ENCODE measurements at regions not wholly inside any gene's neighbourhood (a gene's known extent, or its start where the extent isn't known, plus 50 kb on each side); places are given as distances from the start of the nearest gene placed in this dataset.

GRCh38 chr9:87093777-87094176, 146.5 kb upstream of the GAS1 start:
- TF ChIP-seq CTCF (conservative IDR thresholded peaks at IDR 0.05) = no peak

DNA sequence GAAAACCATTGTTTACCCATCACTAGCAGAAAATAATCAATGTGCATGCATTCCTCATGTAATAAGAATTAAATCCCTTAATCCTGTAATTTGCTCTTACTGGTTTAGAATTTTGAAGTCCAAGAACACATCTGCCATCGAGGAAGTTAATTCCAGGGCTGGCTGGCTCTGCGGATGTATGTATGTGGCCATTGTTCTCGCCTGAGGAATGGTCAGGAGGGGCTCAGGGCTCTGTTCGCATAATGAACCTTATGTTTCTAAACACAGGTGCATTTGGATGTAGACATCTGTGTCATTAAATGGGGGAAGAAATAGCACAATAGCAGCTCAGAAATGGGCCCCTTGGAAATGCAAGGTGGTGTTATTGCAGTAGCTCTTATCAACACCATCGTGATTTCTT, 148.6 kb upstream of the GAS1 start:
- no peak for TF ChIP-seq CTCF (conservative IDR thresholded peaks at IDR 0.05)
- H3K27ac ChIP-seq = no peak overlapping the region

More at GRCh38 chr9:87093777-87094176, 146.5 kb upstream of the GAS1 start:
- no peak overlapping the region for H3K27ac ChIP-seq

GRCh38 chr9:87096506-87096905, 149.2 kb upstream of the GAS1 start:
- no peak overlapping the region for H3K27ac ChIP-seq
- no peak for TF ChIP-seq CTCF (conservative IDR thresholded peaks at IDR 0.05)

- H3K27ac ChIP-seq = no peak overlapping the region
- no peak for TF ChIP-seq CTCF (conservative IDR thresholded peaks at IDR 0.05)
Measured at GRCh38 chr9:87097238-87097637, 149.9 kb upstream of the GAS1 start.

DNA sequence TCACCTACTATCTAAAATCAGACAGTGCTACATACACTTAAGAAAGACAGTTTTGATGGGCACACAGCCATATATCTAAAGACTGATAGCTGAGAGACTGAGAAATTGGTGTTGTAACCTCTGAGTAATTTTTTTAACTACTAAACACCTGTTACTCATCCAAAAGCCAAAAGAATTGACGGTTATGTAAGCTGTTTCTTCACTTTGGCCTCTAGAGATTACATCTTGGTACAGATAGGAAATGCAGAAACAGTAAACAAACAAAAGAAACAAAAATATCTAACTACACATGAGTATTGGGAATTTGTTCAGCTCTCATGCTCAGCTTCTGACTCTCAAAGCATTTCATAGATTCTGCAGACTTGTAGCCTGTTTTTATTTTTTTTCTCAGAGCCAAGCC, 152.1 kb upstream of the GAS1 start:
- no peak for TF ChIP-seq CTCF (conservative IDR thresholded peaks at IDR 0.05)
- no peak overlapping the region for H3K27ac ChIP-seq

- no peak overlapping the region for H3K27ac ChIP-seq
- no peak for TF ChIP-seq CTCF (conservative IDR thresholded peaks at IDR 0.05)
Measured at GRCh38 chr9:87100001-87100400, 152.7 kb upstream of the GAS1 start.

- H3K27ac ChIP-seq = no peak overlapping the region
- no peak for TF ChIP-seq CTCF (conservative IDR thresholded peaks at IDR 0.05)
Measured at GRCh38 chr9:87102126-87102525, 154.8 kb upstream of the GAS1 start.

- H3K27ac ChIP-seq = no peak overlapping the region
- TF ChIP-seq CTCF (conservative IDR thresholded peaks at IDR 0.05) = 0 out of 2 replicates have a peak, but pooled peaks have one; percentile 7
Measured at GRCh38 chr9:87107072-87107471, 159.8 kb upstream of the GAS1 start.

Measured in VCaP (cell line).